ENCODE measurements at regions not wholly inside any gene's neighbourhood (a gene's known extent, or its start where the extent isn't known, plus 50 kb on each side); places are given as distances from the start of the nearest gene placed in this dataset.
A peak's percentile ranks its signal among the peaks of the same experiment; 100 is the strongest.

DNA sequence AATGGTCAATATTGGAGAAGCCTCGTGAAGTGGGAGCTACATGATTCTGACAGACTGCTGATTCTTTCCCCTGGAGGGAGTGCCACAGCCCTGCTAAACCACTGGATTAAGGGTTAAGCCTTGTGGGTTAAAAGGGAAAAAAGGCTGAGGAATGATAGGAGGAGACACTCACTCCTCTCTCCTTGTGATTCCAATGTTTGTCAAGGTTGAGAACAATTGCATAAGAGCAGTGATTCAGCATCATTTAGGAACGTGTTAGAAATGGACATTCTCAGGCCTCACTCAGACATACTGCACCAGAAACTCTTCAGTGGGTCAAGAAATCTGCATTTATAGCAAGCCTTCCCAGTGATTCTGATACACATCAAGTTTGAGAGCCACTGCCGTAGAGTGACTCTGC is 87.8 kb upstream of the GZMB start:
- no peak overlapping the region for H3K4me3 ChIP-seq (ENCODE audit: low read depth, low read length)
- CTCF ChIA-PET, result no interaction called here
- no peak for DNase-seq (ENCODE audit: low read depth, low spot score)
- POLR2A ChIA-PET, result no interaction called here
- TF ChIP-seq, protein P1, sequence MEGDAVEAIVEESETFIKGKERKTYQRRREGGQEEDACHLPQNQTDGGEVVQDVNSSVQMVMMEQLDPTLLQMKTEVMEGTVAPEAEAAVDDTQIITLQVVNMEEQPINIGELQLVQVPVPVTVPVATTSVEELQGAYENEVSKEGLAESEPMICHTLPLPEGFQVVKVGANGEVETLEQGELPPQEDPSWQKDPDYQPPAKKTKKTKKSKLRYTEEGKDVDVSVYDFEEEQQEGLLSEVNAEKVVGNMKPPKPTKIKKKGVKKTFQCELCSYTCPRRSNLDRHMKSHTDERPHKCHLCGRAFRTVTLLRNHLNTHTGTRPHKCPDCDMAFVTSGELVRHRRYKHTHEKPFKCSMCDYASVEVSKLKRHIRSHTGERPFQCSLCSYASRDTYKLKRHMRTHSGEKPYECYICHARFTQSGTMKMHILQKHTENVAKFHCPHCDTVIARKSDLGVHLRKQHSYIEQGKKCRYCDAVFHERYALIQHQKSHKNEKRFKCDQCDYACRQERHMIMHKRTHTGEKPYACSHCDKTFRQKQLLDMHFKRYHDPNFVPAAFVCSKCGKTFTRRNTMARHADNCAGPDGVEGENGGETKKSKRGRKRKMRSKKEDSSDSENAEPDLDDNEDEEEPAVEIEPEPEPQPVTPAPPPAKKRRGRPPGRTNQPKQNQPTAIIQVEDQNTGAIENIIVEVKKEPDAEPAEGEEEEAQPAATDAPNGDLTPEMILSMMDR (IDR thresholded peaks at IDR 0.05; ENCODE audit: insufficient read depth, low read length, missing control alignments), result no peak

DNA sequence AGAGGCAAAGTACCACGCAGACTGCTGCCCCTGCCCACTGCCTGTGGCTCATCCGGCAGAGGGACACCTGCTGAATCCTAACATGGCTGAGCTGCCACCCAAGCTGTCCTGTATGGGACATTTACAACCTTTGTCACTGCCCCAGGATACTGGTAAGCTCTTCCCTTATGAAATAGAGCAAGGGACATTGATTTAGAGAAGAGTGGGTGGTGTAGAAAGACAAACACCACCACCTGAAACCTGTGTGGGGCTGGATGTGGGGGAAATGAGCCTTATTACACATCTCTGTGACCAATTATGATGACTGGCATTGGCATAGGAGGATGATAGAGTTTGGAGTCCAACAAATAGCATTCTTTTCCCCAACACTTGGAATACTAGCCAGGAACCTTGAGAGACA is 81.2 kb upstream of the GZMB start:
- DNase-seq (ENCODE audit: low read depth, low spot score), result no peak

DNA sequence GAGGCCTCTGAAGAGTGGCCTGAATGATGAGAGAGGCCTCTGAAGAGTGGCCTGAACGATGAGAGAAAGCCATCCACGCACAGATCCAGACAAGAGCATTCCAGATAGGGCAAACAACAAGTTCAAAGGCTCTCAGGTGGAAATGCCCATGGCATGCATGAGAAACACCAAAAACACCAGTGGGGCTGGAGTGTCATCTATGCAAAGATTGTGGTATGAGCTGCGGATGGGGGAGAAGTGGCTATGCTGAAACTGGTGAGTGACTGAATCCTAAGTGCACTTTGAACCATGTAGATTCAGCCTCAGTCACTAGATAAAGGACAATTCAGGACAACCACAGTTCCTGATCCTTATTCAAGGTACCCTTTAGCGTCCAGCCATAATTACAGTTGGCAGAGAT is 79.4 kb upstream of the GZMB start:
- POLR2A ChIA-PET, result no interaction called here
- no peak overlapping the region for H3K4me3 ChIP-seq (ENCODE audit: low read depth, low read length)
- TF ChIP-seq, protein P1 (IDR thresholded peaks at IDR 0.05; ENCODE audit: insufficient read depth, low read length, missing control alignments), result no peak
- no peak for DNase-seq (ENCODE audit: low read depth, low spot score)
- CTCF ChIA-PET, result no interaction called here

More for the DNA sequence above, 81.2 kb upstream of the GZMB start:
- TF ChIP-seq, protein P1 (IDR thresholded peaks at IDR 0.05; ENCODE audit: insufficient read depth, low read length, missing control alignments), result no peak
- POLR2A ChIA-PET, result no interaction called here
- no peak overlapping the region for H3K4me3 ChIP-seq (ENCODE audit: low read depth, low read length)
- CTCF ChIA-PET, result no interaction called here

DNA sequence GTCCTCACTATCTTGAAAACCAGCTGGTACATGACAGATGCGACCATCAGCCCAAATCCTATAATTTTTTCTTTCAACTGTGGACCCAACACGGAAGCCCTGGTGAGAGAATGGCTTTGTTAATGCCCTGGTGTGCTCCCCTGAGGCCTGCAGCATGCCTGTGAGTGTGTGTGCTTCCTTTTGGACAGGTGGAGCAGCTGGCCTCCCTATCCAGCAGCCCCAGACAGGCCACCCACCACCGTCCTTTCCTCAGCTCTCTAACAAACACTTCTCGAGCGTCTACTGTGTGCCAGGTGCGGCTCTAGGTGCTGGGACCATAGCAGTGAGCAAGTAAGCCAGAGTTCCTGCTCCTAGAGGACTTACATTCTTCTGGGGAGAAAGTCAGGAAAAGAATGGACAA is 78.9 kb upstream of the GZMB start:
- TF ChIP-seq, protein P1 (IDR thresholded peaks at IDR 0.05; ENCODE audit: insufficient read depth, low read length, missing control alignments), result no peak
- no peak for DNase-seq (ENCODE audit: low read depth, low spot score)
- CTCF ChIA-PET, result interaction anchor here (1.8 kb wide), 1 partner anchor 20 kb away, joined by 3 read pairs; no protein-coding TSS in a partner anchor
- H3K4me3 ChIP-seq (ENCODE audit: low read depth, low read length), result no peak overlapping the region
- POLR2A ChIA-PET, result no interaction called here

DNA sequence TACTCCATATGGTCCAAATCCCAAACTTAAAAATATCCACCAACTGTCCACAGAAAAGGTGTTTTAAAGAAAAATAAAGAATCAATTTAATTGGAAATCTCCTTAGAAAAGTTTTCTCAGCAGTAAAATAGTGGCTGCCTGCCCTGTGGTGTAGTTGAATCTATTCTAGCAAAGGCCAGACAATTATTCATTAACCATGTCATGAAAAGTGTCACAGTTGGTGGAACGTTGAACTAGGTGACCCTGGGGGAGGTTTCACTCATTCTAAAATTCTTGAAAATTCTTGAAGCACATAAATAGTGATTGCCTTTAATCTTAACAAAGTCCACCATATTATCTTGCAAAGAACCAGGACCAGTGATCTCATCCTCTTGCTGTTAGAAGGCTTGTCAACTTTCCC is 78.4 kb upstream of the GZMB start:
- ChIA-PET CTCF (interaction anchor here (0.9 to 3.2 kb wide), 4 partner anchors 13 to 439 kb away, joined by 3 to 14 read pairs (median 4); no protein-coding TSS in a partner anchor), POLR2A (no interaction called here)
- TF ChIP-seq, protein P1 (IDR thresholded peaks at IDR 0.05; ENCODE audit: insufficient read depth, low read length, missing control alignments), result no peak
- no peak for DNase-seq (ENCODE audit: low read depth, low spot score)
- no peak overlapping the region for H3K4me3 ChIP-seq (ENCODE audit: low read depth, low read length)

DNA sequence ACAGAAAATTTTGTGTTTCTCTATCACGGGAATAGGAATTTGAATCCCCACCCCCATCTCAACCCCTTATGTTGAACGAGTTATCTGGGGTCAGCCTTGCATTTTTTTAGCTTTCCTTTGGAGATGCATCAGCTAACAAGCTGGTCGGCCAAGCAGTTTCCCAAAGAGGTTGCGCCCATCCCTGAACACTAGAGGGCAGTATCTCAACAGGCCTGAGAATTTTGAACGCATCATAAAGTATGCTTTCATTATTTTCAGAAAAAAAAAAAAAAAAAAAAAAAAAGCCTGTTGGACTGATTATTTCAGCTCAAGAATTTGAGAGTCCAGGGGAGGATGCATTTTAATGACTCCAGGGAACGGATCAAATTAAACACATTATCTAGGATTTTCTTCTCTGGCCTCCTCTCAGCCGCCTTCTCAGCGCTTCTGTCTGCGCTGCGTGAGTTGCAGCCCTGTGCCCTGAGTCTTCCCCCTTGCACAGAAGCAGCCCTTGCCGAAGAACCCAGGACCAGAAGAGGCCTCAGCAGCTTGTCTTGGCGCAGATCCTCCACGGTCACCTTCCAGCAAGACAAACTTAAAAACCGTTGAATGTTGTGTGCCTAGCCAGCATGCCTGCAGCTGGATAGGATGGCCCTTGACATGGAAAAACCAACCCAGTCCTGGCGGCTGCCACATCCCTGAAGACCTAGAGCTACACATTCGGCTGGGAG is 76.6 kb upstream of the GZMB start:
- TF ChIP-seq, protein P1 (IDR thresholded peaks at IDR 0.05; ENCODE audit: insufficient read depth, low read length, missing control alignments), result peak; percentile 75
- ChIA-PET POLR2A (no interaction called here), CTCF (interaction anchor here (0.7 to 3.2 kb wide), 11 partner anchors 8 to 442 kb away, joined by 3 to 14 read pairs (median 6); no protein-coding TSS in a partner anchor)
- H3K4me3 ChIP-seq (ENCODE audit: low read depth, low read length), result no peak overlapping the region
- DNase-seq (ENCODE audit: low read depth, low spot score), result peak; percentile 3

Measured in AG04449 (cell line).